ENCODE measurements at regions not wholly inside any gene's neighbourhood (a gene's known extent, or its start where the extent isn't known, plus 50 kb on each side); places are given as distances from the start of the nearest gene placed in this dataset.

- no peaks in the 10 kb centered on the region for H3K36me3 ChIP-seq (ENCODE audit: control insufficient read depth, insufficient read depth, low read length)
- H3K27me3 ChIP-seq (ENCODE audit: control insufficient read depth, insufficient read depth, low read length): no peaks in the 10 kb centered on the region
- no peak overlapping the region for H3K4me3 ChIP-seq (ENCODE audit: low read depth, low read length)
- DNase-seq (ENCODE audit: low read depth) (no peak), FAIRE-seq (no peak)
- no peak for TF ChIP-seq CTCF (IDR thresholded peaks at IDR 0.05; ENCODE audit: insufficient read depth, low read length, severe bottlenecking)
Measured at GRCh38 chr4:174135936-174136406, 147.5 kb downstream of the FBXO8 start.

GRCh38 chr4:174135530-174135929 is 147.9 kb downstream of the FBXO8 start:
- TF ChIP-seq CTCF (IDR thresholded peaks at IDR 0.05; ENCODE audit: insufficient read depth, low read length, severe bottlenecking): no peak
- Histone ChIP-seq H3K27me3 (ENCODE audit: control insufficient read depth, insufficient read depth, low read length) (no peaks in the 10 kb centered on the region), H3K36me3 (ENCODE audit: control insufficient read depth, insufficient read depth, low read length) (no peaks in the 10 kb centered on the region), H3K4me3 (ENCODE audit: low read depth, low read length) (no peak overlapping the region)
- DNase-seq (ENCODE audit: low read depth) (no peak), FAIRE-seq (no peak)

- H3K27me3 ChIP-seq (ENCODE audit: control insufficient read depth, insufficient read depth, low read length): no peaks in the 10 kb centered on the region
- no peaks in the 10 kb centered on the region for H3K36me3 ChIP-seq (ENCODE audit: control insufficient read depth, insufficient read depth, low read length)
- DNase-seq (ENCODE audit: low read depth) (no peak), FAIRE-seq (no peak)
- no peak overlapping the region for H3K4me3 ChIP-seq (ENCODE audit: low read depth, low read length)
- TF ChIP-seq CTCF (IDR thresholded peaks at IDR 0.05; ENCODE audit: insufficient read depth, low read length, severe bottlenecking): no peak
Measured at GRCh38 chr4:174134361-174134760, 149.1 kb downstream of the FBXO8 start.

GRCh38 chr4:174133551-174133950 is 149.9 kb downstream of the FBXO8 start:
- FAIRE-seq (no peak), DNase-seq (ENCODE audit: low read depth) (no peak)
- H3K27me3 ChIP-seq (ENCODE audit: control insufficient read depth, insufficient read depth, low read length): no peaks in the 10 kb centered on the region
- no peak for TF ChIP-seq CTCF (IDR thresholded peaks at IDR 0.05; ENCODE audit: insufficient read depth, low read length, severe bottlenecking)
- H3K36me3 ChIP-seq (ENCODE audit: control insufficient read depth, insufficient read depth, low read length): no peaks in the 10 kb centered on the region
- no peak overlapping the region for H3K4me3 ChIP-seq (ENCODE audit: low read depth, low read length)

- no peak overlapping the region for H3K4me3 ChIP-seq (ENCODE audit: low read depth, low read length)
- no peak for FAIRE-seq
- H3K36me3 ChIP-seq (ENCODE audit: control insufficient read depth, insufficient read depth, low read length): no peaks in the 10 kb centered on the region
- H3K27me3 ChIP-seq (ENCODE audit: control insufficient read depth, insufficient read depth, low read length): no peaks in the 10 kb centered on the region
- no peak for TF ChIP-seq CTCF (IDR thresholded peaks at IDR 0.05; ENCODE audit: insufficient read depth, low read length, severe bottlenecking)
- no peak for DNase-seq (ENCODE audit: low read depth)
Measured at GRCh38 chr4:174131901-174132300, 151.6 kb downstream of the FBXO8 start.

GRCh38 chr4:174122705-174123104 is 160.8 kb downstream of the FBXO8 start:
- Histone ChIP-seq H3K4me3 (ENCODE audit: low read depth, low read length) (no peak overlapping the region), H3K36me3 (ENCODE audit: control insufficient read depth, insufficient read depth, low read length) (no peaks in the 10 kb centered on the region), H3K27me3 (ENCODE audit: control insufficient read depth, insufficient read depth, low read length) (no peaks in the 10 kb centered on the region)
- DNase-seq (ENCODE audit: low read depth) (no peak), FAIRE-seq (no peak)
- TF ChIP-seq CTCF (IDR thresholded peaks at IDR 0.05; ENCODE audit: insufficient read depth, low read length, severe bottlenecking): no peak

Measured in bronchial epithelial cell (primary cell).